Suprapubic skin (tissue), 4 donors: ENCODE measurements at regions not wholly inside any gene's neighbourhood (a gene's known extent, or its start where the extent isn't known, plus 50 kb on each side); places are given as distances from the start of the nearest gene placed in this dataset.
A peak's percentile ranks its signal among the peaks of the same experiment; 100 is the strongest.

Source experiments
- DNase-seq, 2 donors: peaks; one replicate each; pipeline ENCODE4 v3.0.0-alpha.2; 2019; ENCODE audit warnings: low spot score in 2 of 2
- H3K27ac ChIP-seq: fragments of 200-600 bp; sonication (generic); one replicate; pipeline ENCODE4 v1.5.1; 2019
- H3K27me3 ChIP-seq: fragments of 200-600 bp; sonication (generic); one replicate; pipeline ENCODE4 v1.5.1; 2019
- H3K36me3 ChIP-seq: fragments of 200-600 bp; sonication (generic); one replicate; pipeline ENCODE4 v1.5.1; 2019
- H3K4me1 ChIP-seq: fragments of 200-600 bp; sonication (generic); one replicate; pipeline ENCODE4 v1.5.1; 2019
- H3K4me3 ChIP-seq: fragments of 200-600 bp; sonication (generic); one replicate; pipeline ENCODE4 v1.5.1; 2019; ENCODE audit warnings: mild to moderate bottlenecking
- H3K9me3 ChIP-seq: fragments of 200-600 bp; sonication (generic); one replicate; pipeline ENCODE4 v1.5.1; 2019
- CTCF ChIP-seq, 2 donors: fragments of 200-600 bp in 1 of 2; fragments of 450-650 bp in 1 of 2; sonication (generic) in 1 of 2; IDR thresholded peaks; one replicate each; pipeline ENCODE4 v1.5.1; 2016 to 2019; ENCODE audit warnings: antibody characterized with exemption in 2 of 2, mild to moderate bottlenecking in 1 of 2, moderate library complexity in 1 of 2
- EP300 ChIP-seq: sonication (generic); formaldehyde crosslinking; IDR thresholded peaks from one replicate; pipeline ENCODE4 v1.6.1; 2017; ENCODE audit warnings: antibody characterized with exemption
- POLR2A ChIP-seq, 2 donors: fragments of 450-650 bp; IDR thresholded peaks; one replicate each; pipeline ENCODE4 v1.6.1; 2017; ENCODE audit warnings: antibody characterized with exemption in 2 of 2, mild to moderate bottlenecking in 2 of 2, moderate library complexity in 2 of 2
- POLR2AphosphoS5 ChIP-seq, 3 donors: sonication (generic); formaldehyde crosslinking; IDR thresholded peaks; one replicate each; pipeline ENCODE4 v1.6.1; 2017; ENCODE audit warnings: antibody characterized with exemption in 3 of 3
- WGBS: methylation state at CpG from one replicate; pipeline ENCODE4 v1.1.5; 2018; 5-methylcytosine and 5-hydroxymethylcytosine counted together

- 81% methylated on average over 3 of the region's 4 CpGs for WGBS
- no peak for TF ChIP-seq EP300
- no peak for TF ChIP-seq POLR2AphosphoS5 (IDR thresholded peaks at IDR 0.05)
- TF ChIP-seq CTCF (IDR thresholded peaks at IDR 0.05): no peak
- TF ChIP-seq POLR2A (IDR thresholded peaks at IDR 0.05): no peak
- no peaks in the 10 kb centered on the region for H3K27me3 ChIP-seq
- no peaks in the 10 kb centered on the region for H3K36me3 ChIP-seq
- no peak overlapping the region for H3K27ac ChIP-seq
- no peaks in the 10 kb centered on the region for H3K9me3 ChIP-seq
- DNase-seq: no peak
- no peak overlapping the region for H3K4me3 ChIP-seq
- no peaks in the 10 kb centered on the region for H3K4me1 ChIP-seq
These were observed 338.7 kb downstream of the IRS2 start for GRCh38 chr13:109447667-109448066.

- Histone ChIP-seq H3K4me3 (no peak overlapping the region), H3K36me3 (no peaks in the 10 kb centered on the region), H3K27ac (no peak overlapping the region), H3K4me1 (no peaks in the 10 kb centered on the region), H3K9me3 (no peaks in the 10 kb centered on the region), H3K27me3 (no peaks in the 10 kb centered on the region)
- 86% methylated on average over 4 of the region's 4 CpGs for WGBS
- DNase-seq: no peak
- TF ChIP-seq POLR2A (IDR thresholded peaks at IDR 0.05): no peak
- TF ChIP-seq POLR2AphosphoS5 (IDR thresholded peaks at IDR 0.05): no peak
- TF ChIP-seq CTCF (IDR thresholded peaks at IDR 0.05): no peak
These were observed 346.1 kb downstream of the IRS2 start for GRCh38 chr13:109440320-109440719.

GRCh38 chr13:109439813-109440212, 346.6 kb downstream of the IRS2 start:
- H3K36me3 ChIP-seq: no peaks in the 10 kb centered on the region
- no peaks in the 10 kb centered on the region for H3K27me3 ChIP-seq
- WGBS: 89% methylated on average over 6 of the region's 6 CpGs
- TF ChIP-seq POLR2AphosphoS5 (IDR thresholded peaks at IDR 0.05) (no peak), EP300 (no peak), POLR2A (IDR thresholded peaks at IDR 0.05) (no peak), CTCF (IDR thresholded peaks at IDR 0.05) (no peak)
- DNase-seq: no peak
- no peak overlapping the region for H3K4me3 ChIP-seq
- no peak overlapping the region for H3K27ac ChIP-seq
- H3K4me1 ChIP-seq: no peaks in the 10 kb centered on the region
- H3K9me3 ChIP-seq: no peaks in the 10 kb centered on the region

GRCh38 chr13:109436841-109437240, 349.5 kb downstream of the IRS2 start:
- WGBS: 67% methylated on average over 2 of the region's 2 CpGs
- TF ChIP-seq POLR2A (IDR thresholded peaks at IDR 0.05): no peak
- TF ChIP-seq CTCF (IDR thresholded peaks at IDR 0.05): no peak
- TF ChIP-seq EP300: no peak
- no peak for TF ChIP-seq POLR2AphosphoS5 (IDR thresholded peaks at IDR 0.05)
- Histone ChIP-seq H3K4me1 (peaks cover 5% of the 10 kb centered on the region), H3K4me3 (no peak overlapping the region), H3K27ac (no peak overlapping the region), H3K9me3 (no peaks in the 10 kb centered on the region), H3K27me3 (no peaks in the 10 kb centered on the region), H3K36me3 (no peaks in the 10 kb centered on the region)
- DNase-seq: no peak

GRCh38 chr13:109436055-109436622, 350.2 kb downstream of the IRS2 start:
- 48% methylated on average over 7 of the region's 7 CpGs for WGBS
- no peaks in the 10 kb centered on the region for H3K27me3 ChIP-seq
- no peak overlapping the region for H3K4me3 ChIP-seq
- no peaks in the 10 kb centered on the region for H3K9me3 ChIP-seq
- DNase-seq: no peak
- TF ChIP-seq POLR2AphosphoS5 (IDR thresholded peaks at IDR 0.05): peak in 1 of 3 donors; percentile 57
- TF ChIP-seq EP300: no peak
- TF ChIP-seq POLR2A (IDR thresholded peaks at IDR 0.05): no peak
- no peak for TF ChIP-seq CTCF (IDR thresholded peaks at IDR 0.05)
- no peak overlapping the region for H3K27ac ChIP-seq
- H3K4me1 ChIP-seq: peaks cover 5% of the 10 kb centered on the region
- H3K36me3 ChIP-seq: no peaks in the 10 kb centered on the region
